Activated naive CD4-positive, alpha-beta T cell treated with anti-CD3 and anti-CD28 coated beads, Interleukin-2, amount 10 ng/mL, durations not matched to agents 7 days and 5 days (primary cell): ENCODE measurements at regions not wholly inside any gene's neighbourhood (a gene's known extent, or its start where the extent isn't known, plus 50 kb on each side); places are given as distances from the start of the nearest gene placed in this dataset.

ENCODE experiments used
- CTCF ChIA-PET: fragments of 350-600 bp; sonication (Branson Sonifier 250); formaldehyde crosslinking; loops from one replicate; lab custom pipeline; 2021; ENCODE audit warnings: antibody characterized with exemption; lab: Charles Lee
- DNase-seq: peaks from one replicate; pipeline ENCODE4 v3.0.0-alpha.2; 2020
- H3K27ac Mint-ChIP-seq: one replicate; pipeline ENCODE4 v1.8.0; 2021; ENCODE audit warnings: mild to moderate bottlenecking, moderate library complexity, mixed read lengths
- H3K27me3 Mint-ChIP-seq: one replicate; pipeline ENCODE4 v1.8.0; 2021; ENCODE audit warnings: mild to moderate bottlenecking, mixed read lengths
- H3K36me3 Mint-ChIP-seq: one replicate; pipeline ENCODE4 v1.8.0; 2021; ENCODE audit warnings: mixed read lengths
- H3K4me1 Mint-ChIP-seq: one replicate; pipeline ENCODE4 v1.8.0; 2021; ENCODE audit warnings: mixed read lengths
- H3K4me3 Mint-ChIP-seq: one replicate; pipeline ENCODE4 v1.8.0; 2021; ENCODE audit warnings: mild to moderate bottlenecking, moderate library complexity, mixed read lengths
- H3K9me3 Mint-ChIP-seq: one replicate; pipeline ENCODE4 v1.8.0; 2021; ENCODE audit warnings: mixed read lengths

GRCh38 chr18:44136326-44136725 is 544.4 kb upstream of the SETBP1 start:
- H3K4me1 Mint-ChIP-seq, result no peaks in the 10 kb centered on the region
- peaks cover 4% of the 10 kb centered on the region for H3K9me3 Mint-ChIP-seq
- no peaks in the 10 kb centered on the region for H3K27me3 Mint-ChIP-seq
- H3K4me3 Mint-ChIP-seq, result no peak overlapping the region
- H3K36me3 Mint-ChIP-seq, result no peaks in the 10 kb centered on the region
- DNase-seq, result no peak
- no peak overlapping the region for H3K27ac Mint-ChIP-seq
- CTCF ChIA-PET, result no interaction called here

GRCh38 chr18:44143072-44143471 is 537.6 kb upstream of the SETBP1 start:
- no peaks in the 10 kb centered on the region for H3K27me3 Mint-ChIP-seq
- CTCF ChIA-PET, result no interaction called here

GRCh38 chr18:44149706-44150105 is 531.0 kb upstream of the SETBP1 start:
- Mint-ChIP-seq H3K4me1 (no peaks in the 10 kb centered on the region), H3K4me3 (no peak overlapping the region), H3K27me3 (no peaks in the 10 kb centered on the region), H3K27ac (no peak overlapping the region), H3K36me3 (no peaks in the 10 kb centered on the region), H3K9me3 (peaks cover 4% of the 10 kb centered on the region)
- no peak for DNase-seq
- CTCF ChIA-PET, result no interaction called here

More at GRCh38 chr18:44143072-44143471, 537.6 kb upstream of the SETBP1 start:
- no peaks in the 10 kb centered on the region for H3K4me1 Mint-ChIP-seq
- H3K4me3 Mint-ChIP-seq, result no peak overlapping the region
- DNase-seq, result no peak
- no peaks in the 10 kb centered on the region for H3K36me3 Mint-ChIP-seq
- no peak overlapping the region for H3K27ac Mint-ChIP-seq
- H3K9me3 Mint-ChIP-seq, result peaks cover 5% of the 10 kb centered on the region

GRCh38 chr18:44153981-44154380 is 526.7 kb upstream of the SETBP1 start:
- no peak overlapping the region for H3K27ac Mint-ChIP-seq
- no peaks in the 10 kb centered on the region for H3K4me1 Mint-ChIP-seq
- DNase-seq, result no peak
- H3K4me3 Mint-ChIP-seq, result no peak overlapping the region
- CTCF ChIA-PET, result no interaction called here
- no peaks in the 10 kb centered on the region for H3K9me3 Mint-ChIP-seq
- H3K36me3 Mint-ChIP-seq, result no peaks in the 10 kb centered on the region
- no peaks in the 10 kb centered on the region for H3K27me3 Mint-ChIP-seq

GRCh38 chr18:44156126-44156525 is 524.6 kb upstream of the SETBP1 start:
- Mint-ChIP-seq H3K27me3 (no peaks in the 10 kb centered on the region), H3K4me3 (no peak overlapping the region), H3K4me1 (no peaks in the 10 kb centered on the region), H3K36me3 (no peaks in the 10 kb centered on the region), H3K27ac (no peak overlapping the region), H3K9me3 (no peaks in the 10 kb centered on the region)
- CTCF ChIA-PET, result interaction anchor here (0.7 kb wide), 1 partner anchor 488 kb away, joined by 3 read pairs; no protein-coding TSS in a partner anchor
- no peak for DNase-seq

- DNase-seq, result no peak
- H3K27me3 Mint-ChIP-seq, result no peaks in the 10 kb centered on the region
- H3K9me3 Mint-ChIP-seq, result peaks cover 3% of the 10 kb centered on the region
- CTCF ChIA-PET, result interaction anchor here (0.7 kb wide), 1 partner anchor 1693 kb away, joined by 3 read pairs; no protein-coding TSS in a partner anchor
- no peaks in the 10 kb centered on the region for H3K36me3 Mint-ChIP-seq
- H3K4me1 Mint-ChIP-seq, result no peaks in the 10 kb centered on the region
- H3K27ac Mint-ChIP-seq, result no peak overlapping the region
- no peak overlapping the region for H3K4me3 Mint-ChIP-seq
These were observed 523.8 kb upstream of the SETBP1 start for GRCh38 chr18:44156776-44157335.

- no peaks in the 10 kb centered on the region for H3K27me3 Mint-ChIP-seq
- no peak overlapping the region for H3K4me3 Mint-ChIP-seq
- H3K36me3 Mint-ChIP-seq, result no peaks in the 10 kb centered on the region
- no peaks in the 10 kb centered on the region for H3K9me3 Mint-ChIP-seq
- CTCF ChIA-PET, result no interaction called here
- H3K27ac Mint-ChIP-seq, result no peak overlapping the region
- DNase-seq, result no peak
- no peaks in the 10 kb centered on the region for H3K4me1 Mint-ChIP-seq
These were observed 510.3 kb upstream of the SETBP1 start for GRCh38 chr18:44170208-44170880.

GRCh38 chr18:44171301-44171700 is 509.4 kb upstream of the SETBP1 start:
- Mint-ChIP-seq H3K9me3 (no peaks in the 10 kb centered on the region), H3K27ac (no peak overlapping the region), H3K27me3 (no peaks in the 10 kb centered on the region), H3K36me3 (no peaks in the 10 kb centered on the region), H3K4me1 (no peaks in the 10 kb centered on the region), H3K4me3 (no peak overlapping the region)
- DNase-seq, result no peak
- CTCF ChIA-PET, result no interaction called here

GRCh38 chr18:44175891-44176290 is 504.8 kb upstream of the SETBP1 start:
- DNase-seq, result no peak
- H3K9me3 Mint-ChIP-seq, result peaks cover 5% of the 10 kb centered on the region
- H3K27me3 Mint-ChIP-seq, result no peaks in the 10 kb centered on the region
- CTCF ChIA-PET, result no interaction called here
- H3K4me1 Mint-ChIP-seq, result no peaks in the 10 kb centered on the region
- no peak overlapping the region for H3K27ac Mint-ChIP-seq
- no peaks in the 10 kb centered on the region for H3K36me3 Mint-ChIP-seq
- no peak overlapping the region for H3K4me3 Mint-ChIP-seq

- Mint-ChIP-seq H3K4me1 (no peaks in the 10 kb centered on the region), H3K4me3 (no peak overlapping the region), H3K9me3 (peaks cover 5% of the 10 kb centered on the region), H3K27me3 (no peaks in the 10 kb centered on the region), H3K36me3 (no peaks in the 10 kb centered on the region), H3K27ac (no peak overlapping the region)
- CTCF ChIA-PET, result no interaction called here
- no peak for DNase-seq
These were observed 502.2 kb upstream of the SETBP1 start for GRCh38 chr18:44178476-44178875.

- Mint-ChIP-seq H3K9me3 (peaks cover 5% of the 10 kb centered on the region), H3K27ac (no peak overlapping the region), H3K4me1 (no peaks in the 10 kb centered on the region), H3K27me3 (no peaks in the 10 kb centered on the region), H3K36me3 (no peaks in the 10 kb centered on the region), H3K4me3 (no peak overlapping the region)
- CTCF ChIA-PET, result no interaction called here
- DNase-seq, result no peak
These were observed 501.0 kb upstream of the SETBP1 start for GRCh38 chr18:44179693-44180092.

- no peak overlapping the region for H3K4me3 Mint-ChIP-seq
- no peak for DNase-seq
These were observed 500.0 kb upstream of the SETBP1 start for GRCh38 chr18:44180683-44181082.

GRCh38 chr18:44181951-44182747 is 498.5 kb upstream of the SETBP1 start:
- H3K4me3 Mint-ChIP-seq, result no peak overlapping the region
- H3K9me3 Mint-ChIP-seq, result peaks cover 5% of the 10 kb centered on the region
- no peaks in the 10 kb centered on the region for H3K4me1 Mint-ChIP-seq
- H3K27ac Mint-ChIP-seq, result no peak overlapping the region
- no peaks in the 10 kb centered on the region for H3K36me3 Mint-ChIP-seq
- H3K27me3 Mint-ChIP-seq, result no peaks in the 10 kb centered on the region
- CTCF ChIA-PET, result no interaction called here
- DNase-seq, result no peak

More at GRCh38 chr18:44180683-44181082, 500.0 kb upstream of the SETBP1 start:
- Mint-ChIP-seq H3K36me3 (no peaks in the 10 kb centered on the region), H3K4me1 (no peaks in the 10 kb centered on the region), H3K27ac (no peak overlapping the region), H3K27me3 (no peaks in the 10 kb centered on the region), H3K9me3 (peaks cover 7% of the 10 kb centered on the region)
- CTCF ChIA-PET, result no interaction called here

GRCh38 chr18:44186001-44186400 is 494.7 kb upstream of the SETBP1 start:
- Mint-ChIP-seq H3K9me3 (peaks cover 1% of the 10 kb centered on the region), H3K4me1 (no peaks in the 10 kb centered on the region), H3K4me3 (no peak overlapping the region), H3K27me3 (no peaks in the 10 kb centered on the region), H3K36me3 (no peaks in the 10 kb centered on the region), H3K27ac (no peak overlapping the region)
- CTCF ChIA-PET, result no interaction called here
- no peak for DNase-seq

GRCh38 chr18:44187090-44187489 is 493.6 kb upstream of the SETBP1 start:
- CTCF ChIA-PET, result no interaction called here
- Mint-ChIP-seq H3K9me3 (peaks cover 1% of the 10 kb centered on the region), H3K36me3 (no peaks in the 10 kb centered on the region), H3K4me1 (no peaks in the 10 kb centered on the region), H3K4me3 (no peak overlapping the region), H3K27ac (no peak overlapping the region), H3K27me3 (no peaks in the 10 kb centered on the region)
- no peak for DNase-seq
